GM12892 (cell line): ENCODE measurements at regions not wholly inside any gene's neighbourhood (a gene's known extent, or its start where the extent isn't known, plus 50 kb on each side); places are given as distances from the start of the nearest gene placed in this dataset.
"Not testable (repeated sequence)": the region's sequence is repeated elsewhere in the genome, so short reads cannot be mapped to it uniquely, and the experiment has no call there.

Experiments
- POLR2A ChIP-seq: IDR thresholded peaks from 2 replicates; pipeline ENCODE4 v1.6.1; 2011; ENCODE audit warnings: low read depth, low read length, control low read depth
- POLR2AphosphoS5 ChIP-seq: IDR thresholded peaks from 2 replicates; pipeline ENCODE4 v1.6.1; 2011; ENCODE audit warnings: low read depth, low read length, control low read depth

- not testable (repeated sequence) for TF ChIP-seq POLR2AphosphoS5, POLR2A
These were observed 79.6 kb upstream of the CACUL1 start for GRCh38 chr10:118834370-118834769.
